GM06990 (cell line): ENCODE measurements at regions not wholly inside any gene's neighbourhood (a gene's known extent, or its start where the extent isn't known, plus 50 kb on each side); places are given as distances from the start of the nearest gene placed in this dataset.

Experiments
- DNase-seq: peaks from one replicate; pipeline ENCODE4 v3.0.0-alpha.2; 2011; ENCODE audit not compliant: insufficient read length; ENCODE audit errors: extremely low read depth
- H3K27me3 ChIP-seq: replicated peaks from 2 replicates; pipeline ENCODE4 v1.6.0; 2011; ENCODE audit warnings: low read length; ENCODE audit not compliant: control insufficient read depth, insufficient read depth
- H3K36me3 ChIP-seq: 2 replicates; pipeline ENCODE4 v1.5.1; 2011; ENCODE audit warnings: low read length; ENCODE audit not compliant: control insufficient read depth, insufficient read depth
- H3K4me3 ChIP-seq: replicated peaks from 2 replicates; pipeline ENCODE4 v1.5.1; 2011; ENCODE audit warnings: low read depth, mild to moderate bottlenecking, control low read depth, low read length
- CTCF ChIP-seq: IDR thresholded peaks from 2 replicates; pipeline ENCODE4 v1.5.1; 2011; ENCODE audit warnings: low read length, control low read depth, mild to moderate bottlenecking, inconsistent platforms; ENCODE audit not compliant: insufficient read depth, poor library complexity, severe bottlenecking

- no peak overlapping the region for H3K4me3 ChIP-seq
- no peak for TF ChIP-seq CTCF
- no peak for DNase-seq
- H3K36me3 ChIP-seq, result no peaks in the 10 kb centered on the region
- no peaks in the 10 kb centered on the region for H3K27me3 ChIP-seq
These were observed 577.8 kb downstream of the ETV1 start for GRCh38 chr7:13411636-13412035.

GRCh38 chr7:13414181-13414580 is 575.3 kb downstream of the ETV1 start:
- no peaks in the 10 kb centered on the region for H3K36me3 ChIP-seq
- no peak for DNase-seq
- TF ChIP-seq CTCF, result no peak
- H3K27me3 ChIP-seq, result no peaks in the 10 kb centered on the region
- H3K4me3 ChIP-seq, result no peak overlapping the region

GRCh38 chr7:13414661-13415107 is 574.8 kb downstream of the ETV1 start:
- Histone ChIP-seq H3K4me3 (no peak overlapping the region), H3K36me3 (no peaks in the 10 kb centered on the region), H3K27me3 (no peaks in the 10 kb centered on the region)
- DNase-seq, result no peak
- no peak for TF ChIP-seq CTCF

GRCh38 chr7:13416071-13416470 is 573.4 kb downstream of the ETV1 start:
- H3K4me3 ChIP-seq, result no peak overlapping the region
- H3K36me3 ChIP-seq, result no peaks in the 10 kb centered on the region
- H3K27me3 ChIP-seq, result no peaks in the 10 kb centered on the region
- TF ChIP-seq CTCF, result no peak
- DNase-seq, result no peak

GRCh38 chr7:13416544-13416943 is 572.9 kb downstream of the ETV1 start:
- TF ChIP-seq CTCF, result no peak
- no peak overlapping the region for H3K4me3 ChIP-seq
- no peaks in the 10 kb centered on the region for H3K36me3 ChIP-seq
- DNase-seq, result no peak
- no peaks in the 10 kb centered on the region for H3K27me3 ChIP-seq

- no peak overlapping the region for H3K4me3 ChIP-seq
- no peak for DNase-seq
- no peaks in the 10 kb centered on the region for H3K36me3 ChIP-seq
- H3K27me3 ChIP-seq, result no peaks in the 10 kb centered on the region
- TF ChIP-seq CTCF, result no peak
These were observed 568.7 kb downstream of the ETV1 start for GRCh38 chr7:13420726-13421125.
